T-cell (primary cell): ENCODE measurements at regions not wholly inside any gene's neighbourhood (a gene's known extent, or its start where the extent isn't known, plus 50 kb on each side); places are given as distances from the start of the nearest gene placed in this dataset.

Experiments
- ATAC-seq, 4 experiments: fragments of 200-7000 bp in 3 of 4; fragments of 150-1000 bp in 1 of 4; cut with Tn5 transposase; replicated peaks in 1 of 4; 1 replicate in 3 of 4; 2 replicates in 1 of 4; pipeline ENCODE4 v1.10.0; 2021; ENCODE audit warnings: moderate library complexity in 3 of 4, mild to moderate bottlenecking in 2 of 4, moderate number of reproducible peaks in 1 of 4
- CTCF ChIA-PET, 2 donors: fragments of 300-600 bp; sonication (Branson Sonifier 250); formaldehyde crosslinking; loops; one replicate each; lab custom pipeline; 2022; ENCODE audit warnings: antibody characterized with exemption in 2 of 2; lab: Charles Lee
- POLR2A ChIA-PET, 2 donors: fragments of 300-600 bp; sonication (Branson Sonifier 250); formaldehyde crosslinking; loops; one replicate each; lab custom pipeline; 2022; ENCODE audit warnings: antibody characterized with exemption in 2 of 2; lab: Charles Lee
- DNase-seq, 35 experiments: peaks; one replicate each; pipeline versions ENCODE4 v3.0.0 to v3.0.0-alpha.2; 2013 to 2023
- H3K27ac ChIP-seq: one replicate; pipeline ENCODE4 v1.5.1; 2013; ENCODE audit warnings: low read length
- H3K27me3 ChIP-seq, 2 experiments: replicated peaks in 1 of 2; 1 replicate in 1 of 2; 2 replicates in 1 of 2; pipeline versions ENCODE4 v1.6.1 to v1.7.0; 2013; ENCODE audit warnings: low read length in 1 of 2, mixed read lengths in 1 of 2; ENCODE audit not compliant: control insufficient read depth in 2 of 2, insufficient read depth in 2 of 2; ENCODE audit errors: extremely low read depth in 1 of 2
- H3K36me3 ChIP-seq, 2 donors: 1 replicate in 1 of 2; 2 replicates in 1 of 2; pipeline versions ENCODE4 v1.6.1 to v1.7.0; 2013; ENCODE audit warnings: low read length in 1 of 2; ENCODE audit not compliant: control insufficient read depth in 2 of 2, insufficient read depth in 1 of 2; ENCODE audit errors: extremely low read depth in 1 of 2
- H3K4me1 ChIP-seq, 2 experiments: 1 replicate in 1 of 2; 2 replicates in 1 of 2; pipeline versions ENCODE4 v1.6.1 to v1.7.0; 2013; ENCODE audit warnings: low read length in 2 of 2, mixed read lengths in 1 of 2; ENCODE audit not compliant: insufficient read depth in 2 of 2, control insufficient read depth in 1 of 2; ENCODE audit errors: extremely low read depth in 1 of 2
- H3K4me3 ChIP-seq, 2 donors: 1 replicate in 1 of 2; 2 replicates in 1 of 2; pipeline versions ENCODE4 v1.5.1 to v1.7.0; 2013; ENCODE audit warnings: mild to moderate bottlenecking in 2 of 2, low read length in 1 of 2, moderate library complexity in 1 of 2; ENCODE audit not compliant: control insufficient read depth in 1 of 2; ENCODE audit errors: extremely low read depth in 1 of 2
- H3K9me3 ChIP-seq: 2 replicates; pipeline ENCODE4 v1.7.0; 2013
- H3K27ac Mint-ChIP-seq, 2 donors: one replicate each; pipeline ENCODE4 v1.8.0; 2020 to 2021; ENCODE audit warnings: mild to moderate bottlenecking in 2 of 2, mixed read lengths in 2 of 2
- H3K27me3 Mint-ChIP-seq, 2 donors: one replicate each; pipeline ENCODE4 v1.8.0; 2021 to 2022; ENCODE audit warnings: mixed read lengths in 2 of 2
- H3K36me3 Mint-ChIP-seq: one replicate; pipeline ENCODE4 v1.8.0; 2021; ENCODE audit warnings: mixed read lengths
- H3K4me1 Mint-ChIP-seq, 3 donors: one replicate each; pipeline ENCODE4 v1.8.0; 2020 to 2022; ENCODE audit warnings: mixed read lengths in 3 of 3, mild to moderate bottlenecking in 1 of 3
- H3K4me3 Mint-ChIP-seq, 3 donors: one replicate each; pipeline ENCODE4 v1.8.0; 2020 to 2022; ENCODE audit warnings: mild to moderate bottlenecking in 3 of 3, mixed read lengths in 3 of 3, moderate library complexity in 3 of 3
- H3K9me3 Mint-ChIP-seq, 3 donors: one replicate each; pipeline ENCODE4 v1.8.0; 2020 to 2022; ENCODE audit warnings: mixed read lengths in 3 of 3
- WGBS: methylation state at CpG from one replicate; pipeline ENCODE4 v1.1.5; 2013; ENCODE audit warnings: missing lambda C conversion rate; ENCODE audit not compliant: insufficient coverage; 5-methylcytosine and 5-hydroxymethylcytosine counted together

DNA sequence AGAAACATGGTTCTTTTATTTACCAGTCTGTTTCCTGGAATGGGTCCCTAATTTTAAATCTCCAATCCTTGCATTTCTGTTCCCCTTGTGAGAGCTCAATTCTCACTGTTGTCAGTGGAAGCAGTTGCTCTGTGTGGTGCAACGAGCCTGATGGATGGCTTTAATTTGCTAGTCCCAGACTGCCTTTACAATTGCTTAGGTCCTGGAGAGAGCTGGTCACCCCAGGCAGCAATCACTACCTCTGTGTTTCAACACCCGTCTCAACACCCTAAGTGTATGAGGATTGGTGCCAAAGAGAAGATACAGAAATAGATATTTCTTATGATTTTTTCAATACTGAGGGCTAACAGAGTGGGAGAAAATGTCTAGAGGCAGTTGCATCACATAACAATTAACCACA lies 873.8 kb downstream of the GLUD2 start:
- ChIA-PET POLR2A (no interaction called here), CTCF (no interaction called here)
- peaks cover 0 to 8% of the 10 kb centered on the region in 2 donors for H3K27me3 Mint-ChIP-seq
- Histone ChIP-seq H3K4me3 (no peak overlapping the region), H3K9me3 (no peaks in the 10 kb centered on the region), H3K36me3 (no peaks in the 10 kb centered on the region), H3K27me3 (no peaks in the 10 kb centered on the region), H3K27ac (no peak overlapping the region), H3K4me1 (no peaks in the 10 kb centered on the region)
- no peaks in the 10 kb centered on the region for H3K4me1 Mint-ChIP-seq
- ATAC-seq (no peak), DNase-seq (no peak)
- no CpG with 5 or more reads among the region's 2 CpGs for WGBS
- no peak overlapping the region for H3K27ac Mint-ChIP-seq
- H3K9me3 Mint-ChIP-seq = peaks cover 0 to 5% (median 4%) of the 10 kb centered on the region in 3 donors
- no peaks in the 10 kb centered on the region for H3K36me3 Mint-ChIP-seq
- H3K4me3 Mint-ChIP-seq = no peak overlapping the region

DNA sequence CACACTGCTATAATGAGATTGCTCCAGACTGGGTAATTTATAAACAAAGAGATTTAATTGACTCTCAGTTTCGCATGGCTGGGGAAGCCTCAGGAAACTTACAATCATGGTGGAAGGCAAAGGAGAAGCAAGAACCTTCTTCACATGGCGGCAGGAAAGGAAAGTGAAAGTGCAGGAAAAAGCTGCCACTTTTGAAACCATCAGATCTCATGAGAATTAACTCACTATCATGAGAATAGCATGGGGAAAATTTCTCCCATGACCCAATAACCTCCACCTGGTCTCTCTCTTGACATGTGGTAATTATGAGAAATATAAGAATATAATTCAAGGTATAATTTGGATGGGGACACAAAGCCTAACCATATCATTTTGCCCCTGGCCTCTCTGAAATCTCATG lies 884.2 kb downstream of the GLUD2 start:
- ChIA-PET POLR2A (no interaction called here), CTCF (no interaction called here)
- H3K36me3 ChIP-seq = no peaks in the 10 kb centered on the region
- ATAC-seq (no peak), DNase-seq (no peak)
- no peak overlapping the region for H3K4me3 Mint-ChIP-seq
- WGBS = no CpG with 5 or more reads among the region's 2 CpGs
- H3K4me1 Mint-ChIP-seq = no peaks in the 10 kb centered on the region
- no peak overlapping the region for H3K27ac ChIP-seq
- no peak overlapping the region for H3K4me3 ChIP-seq
- H3K27ac Mint-ChIP-seq = no peak overlapping the region
- H3K4me1 ChIP-seq = no peaks in the 10 kb centered on the region
- H3K27me3 Mint-ChIP-seq = no peaks in the 10 kb centered on the region
- no peaks in the 10 kb centered on the region for H3K27me3 ChIP-seq
- no peaks in the 10 kb centered on the region for H3K9me3 ChIP-seq
- peaks cover 0 to 6% (median 4%) of the 10 kb centered on the region in 3 donors for H3K9me3 Mint-ChIP-seq
- no peaks in the 10 kb centered on the region for H3K36me3 Mint-ChIP-seq

DNA sequence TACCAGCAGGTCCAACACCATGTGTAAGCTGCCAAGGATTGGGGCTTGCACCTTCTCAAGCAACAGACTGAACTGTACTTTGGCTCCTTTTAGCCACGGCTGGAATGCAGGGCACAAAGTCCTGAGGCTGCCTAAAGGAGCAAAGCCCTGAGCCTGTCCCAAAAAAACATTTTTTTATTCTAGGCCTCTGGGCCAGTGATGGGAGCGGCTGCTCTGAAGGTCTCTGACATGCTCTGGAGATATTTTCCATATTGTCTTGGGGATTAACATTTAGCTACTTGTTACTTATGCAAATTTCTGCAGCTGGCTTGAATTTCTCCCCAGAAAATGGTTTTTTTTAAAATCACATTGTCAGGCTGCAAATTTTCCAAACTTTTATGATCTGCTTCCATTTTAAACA lies 885.3 kb downstream of the GLUD2 start:
- Mint-ChIP-seq H3K27me3 (no peaks in the 10 kb centered on the region), H3K9me3 (peaks cover 0 to 5% (median 2%) of the 10 kb centered on the region in 3 donors), H3K4me1 (no peaks in the 10 kb centered on the region), H3K4me3 (no peak overlapping the region), H3K27ac (no peak overlapping the region), H3K36me3 (no peaks in the 10 kb centered on the region)
- CTCF ChIA-PET = no interaction called here
- no peak overlapping the region for H3K27ac ChIP-seq
- DNase-seq (no peak), ATAC-seq (no peak)
- no peaks in the 10 kb centered on the region for H3K27me3 ChIP-seq
- no peaks in the 10 kb centered on the region for H3K9me3 ChIP-seq
- no peaks in the 10 kb centered on the region for H3K4me1 ChIP-seq
- WGBS = no CpG with 5 or more reads among the region's 2 CpGs
- no peak overlapping the region for H3K4me3 ChIP-seq
- POLR2A ChIA-PET = no interaction called here
- no peaks in the 10 kb centered on the region for H3K36me3 ChIP-seq

DNA sequence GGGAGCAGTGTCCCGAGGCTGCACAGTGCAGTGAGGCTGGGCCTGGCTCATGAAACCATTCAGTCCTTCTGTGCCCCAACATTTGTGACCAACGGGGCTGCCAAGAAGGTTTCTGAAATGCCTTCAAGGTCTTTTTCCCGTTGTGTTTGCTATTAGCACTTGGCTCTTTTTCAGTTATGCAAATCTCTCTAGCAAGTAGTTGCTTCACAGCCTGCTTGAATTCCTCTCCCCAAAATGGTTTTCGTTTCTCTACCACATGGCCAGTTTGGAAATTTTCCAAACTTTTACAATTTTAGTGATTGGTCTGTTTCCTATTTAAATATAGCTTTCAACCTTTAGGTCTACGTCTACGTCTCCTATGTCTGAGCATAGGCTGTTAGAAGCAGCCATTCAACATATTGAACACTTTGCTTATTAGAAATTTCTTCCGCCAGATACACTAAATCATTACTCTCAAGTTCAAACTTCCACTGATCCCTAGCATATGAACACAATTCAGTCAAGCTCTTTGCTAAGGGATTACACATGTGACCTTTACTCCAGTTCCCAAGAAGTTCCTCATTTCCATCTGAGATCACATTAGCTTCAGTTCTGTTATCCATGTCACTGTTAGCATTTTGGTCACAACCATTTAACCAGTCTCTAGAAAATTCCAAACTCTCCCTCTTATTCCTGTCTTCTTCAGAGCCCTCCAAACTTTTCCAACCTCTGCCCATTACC lies 901.8 kb downstream of the GLUD2 start:
- no peak overlapping the region for H3K4me3 Mint-ChIP-seq
- no peaks in the 10 kb centered on the region for H3K4me1 Mint-ChIP-seq
- no peaks in the 10 kb centered on the region for H3K36me3 Mint-ChIP-seq
- CTCF ChIA-PET = no interaction called here
- Histone ChIP-seq H3K4me1 (no peaks in the 10 kb centered on the region), H3K27ac (no peak overlapping the region), H3K4me3 (no peak overlapping the region), H3K36me3 (no peaks in the 10 kb centered on the region), H3K9me3 (no peaks in the 10 kb centered on the region), H3K27me3 (no peaks in the 10 kb centered on the region)
- ATAC-seq (no peak), DNase-seq (no peak)
- H3K9me3 Mint-ChIP-seq = peaks cover 0 to 4% (median 0%) of the 10 kb centered on the region in 3 donors
- no peak overlapping the region for H3K27ac Mint-ChIP-seq
- H3K27me3 Mint-ChIP-seq = no peaks in the 10 kb centered on the region
- POLR2A ChIA-PET = no interaction called here
- 81% methylated on average over 4 of the region's 7 CpGs for WGBS

DNA sequence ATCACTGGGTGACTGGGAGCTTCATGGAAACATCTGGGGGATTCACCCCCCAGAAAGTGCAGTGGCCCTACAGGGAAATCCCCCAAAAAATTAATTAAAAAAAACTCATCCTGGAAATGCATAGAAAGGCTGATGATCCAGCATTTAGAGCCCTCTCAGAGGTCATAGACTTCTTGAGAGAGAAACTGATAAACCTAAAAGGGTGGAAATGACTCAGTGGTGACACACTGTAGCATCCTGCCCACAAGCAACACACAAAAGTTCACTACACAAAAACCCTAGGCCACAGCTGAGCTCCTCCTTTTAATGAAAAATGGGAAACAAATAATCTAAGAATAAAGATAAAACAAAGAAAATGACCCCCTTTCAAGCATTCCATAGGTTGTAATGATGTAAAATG lies 911.5 kb downstream of the GLUD2 start:
- Histone ChIP-seq H3K4me1 (no peaks in the 10 kb centered on the region), H3K4me3 (no peak overlapping the region), H3K27me3 (no peaks in the 10 kb centered on the region), H3K9me3 (no peaks in the 10 kb centered on the region), H3K27ac (no peak overlapping the region), H3K36me3 (no peaks in the 10 kb centered on the region)
- Mint-ChIP-seq H3K36me3 (no peaks in the 10 kb centered on the region), H3K27me3 (no peaks in the 10 kb centered on the region), H3K4me1 (no peaks in the 10 kb centered on the region), H3K9me3 (peaks cover 0 to 5% (median 2%) of the 10 kb centered on the region in 3 donors), H3K27ac (no peak overlapping the region), H3K4me3 (no peak overlapping the region)
- DNase-seq (no peak), ATAC-seq (no peak)
- POLR2A ChIA-PET = no interaction called here
- CTCF ChIA-PET = no interaction called here

DNA sequence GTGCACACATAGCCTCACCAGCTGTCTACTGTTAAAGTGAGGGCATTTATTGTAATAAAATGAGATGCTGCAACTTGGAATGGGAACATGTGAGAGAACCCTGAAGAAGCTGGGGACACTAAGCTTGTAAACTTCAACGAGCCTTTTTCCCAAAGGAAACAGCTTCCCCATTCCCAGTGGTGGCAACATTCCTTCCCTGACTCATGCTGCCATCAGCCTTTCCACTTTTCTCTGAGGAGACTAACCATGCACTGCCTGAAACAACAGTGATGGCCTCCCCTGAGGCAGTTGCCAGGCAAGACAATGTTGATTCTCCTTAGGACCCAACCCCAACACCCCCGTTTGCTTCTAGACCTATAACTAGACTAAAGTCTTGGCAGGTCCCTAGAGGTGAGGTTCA lies 928.3 kb downstream of the GLUD2 start:
- ATAC-seq = no peak
- H3K27me3 ChIP-seq = no peaks in the 10 kb centered on the region

DNA sequence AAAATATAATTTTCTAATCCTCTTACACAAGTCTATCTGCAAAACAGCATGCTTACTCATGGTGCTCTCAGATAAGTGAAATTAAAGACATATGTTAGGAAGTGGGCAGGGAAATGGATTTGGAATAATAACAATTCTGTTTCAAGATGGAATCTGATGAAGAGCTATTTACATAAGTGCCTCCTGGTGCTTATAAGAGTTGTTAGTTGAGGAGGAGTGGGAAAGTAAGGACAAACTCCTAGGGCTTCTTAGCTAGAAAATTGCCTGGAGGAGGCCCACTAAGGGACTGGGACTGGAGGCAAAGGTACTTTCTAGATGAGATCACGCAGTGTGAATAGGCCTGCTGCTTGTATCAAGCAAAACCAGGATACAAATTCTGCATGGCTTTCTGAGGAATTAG lies 939.8 kb downstream of the GLUD2 start:
- no peaks in the 10 kb centered on the region for H3K36me3 Mint-ChIP-seq
- POLR2A ChIA-PET = no interaction called here
- WGBS = no CpG with 5 or more reads among the region's 1 CpG

More for the DNA sequence above, 928.3 kb downstream of the GLUD2 start:
- no peaks in the 10 kb centered on the region for H3K36me3 Mint-ChIP-seq
- H3K27ac ChIP-seq = no peak overlapping the region
- 100% methylated on average over 1 of the region's 2 CpGs for WGBS
- H3K9me3 ChIP-seq = no peaks in the 10 kb centered on the region
- H3K4me1 ChIP-seq = no peaks in the 10 kb centered on the region
- no peaks in the 10 kb centered on the region for H3K36me3 ChIP-seq
- peaks cover 0 to 2% (median 2%) of the 10 kb centered on the region in 3 donors for H3K9me3 Mint-ChIP-seq
- H3K4me3 ChIP-seq = no peak overlapping the region
- H3K4me3 Mint-ChIP-seq = no peak overlapping the region
- no peaks in the 10 kb centered on the region for H3K4me1 Mint-ChIP-seq
- no peak for DNase-seq
- H3K27ac Mint-ChIP-seq = no peak overlapping the region
- H3K27me3 Mint-ChIP-seq = no peaks in the 10 kb centered on the region
- POLR2A ChIA-PET = no interaction called here
- CTCF ChIA-PET = no interaction called here

More for the DNA sequence above, 939.8 kb downstream of the GLUD2 start:
- H3K4me1 Mint-ChIP-seq = no peaks in the 10 kb centered on the region
- H3K9me3 Mint-ChIP-seq = no peaks in the 10 kb centered on the region
- H3K27me3 Mint-ChIP-seq = peaks cover 0 to 5% of the 10 kb centered on the region in 2 donors
- Histone ChIP-seq H3K27me3 (no peaks in the 10 kb centered on the region), H3K27ac (no peak overlapping the region), H3K36me3 (no peaks in the 10 kb centered on the region), H3K4me1 (no peaks in the 10 kb centered on the region), H3K4me3 (no peak overlapping the region), H3K9me3 (no peaks in the 10 kb centered on the region)
- ATAC-seq = no peak
- H3K4me3 Mint-ChIP-seq = no peak overlapping the region
- DNase-seq = no peak
- CTCF ChIA-PET = no interaction called here
- no peak overlapping the region for H3K27ac Mint-ChIP-seq
